ENCODE measurements at regions not wholly inside any gene's neighbourhood (a gene's known extent, or its start where the extent isn't known, plus 50 kb on each side); places are given as distances from the start of the nearest gene placed in this dataset.

- in situ Hi-C loops (cut with HindIII; ENCODE audit: extremely low pct_ligation_motif_present, low pct_unique_long_range_greater_than_20kb), result no loop called here
- TF ChIP-seq ASH2L (IDR thresholded peaks at IDR 0.05; ENCODE audit: insufficient read length, low read depth, low read length) (no peak), HMG20A (CRISPR knock-in tag; IDR thresholded peaks at IDR 0.05; ENCODE audit: borderline replicate concordance) (no peak), ZNF788 (CRISPR knock-in tag; IDR thresholded peaks at IDR 0.05; ENCODE audit: borderline replicate concordance) (no peak), NAIF1 (CRISPR knock-in tag; IDR thresholded peaks at IDR 0.05; ENCODE audit: borderline replicate concordance) (no peak), REL (CRISPR knock-in tag; conservative IDR thresholded peaks at IDR 0.05) (no peak), SKI (IDR thresholded peaks at IDR 0.05; ENCODE audit: partially characterized antibody) (no peak), MBD4 (IDR thresholded peaks at IDR 0.05; ENCODE audit: borderline replicate concordance, low read length) (no peak), ZXDC (CRISPR knock-in tag; IDR thresholded peaks at IDR 0.05) (no peak), ZNF543 (CRISPR knock-in tag; IDR thresholded peaks at IDR 0.05) (no peak), PHF8 (CRISPR knock-in tag; IDR thresholded peaks at IDR 0.05) (no peak), ZNF629 (CRISPR knock-in tag; conservative IDR thresholded peaks at IDR 0.05) (no peak), RBAK (CRISPR knock-in tag; IDR thresholded peaks at IDR 0.05) (no peak), RFXAP (CRISPR knock-in tag; IDR thresholded peaks at IDR 0.05; ENCODE audit: borderline replicate concordance) (no peak), CTCF (CRISPR knock-in tag; IDR thresholded peaks at IDR 0.05) (no peak)
- Histone ChIP-seq H3K27me3 (ENCODE audit: control insufficient read depth in 1 of 2, insufficient read depth in 2 of 2, low read length in 2 of 2) (0 out of 5 replicates have a peak, but pooled peaks cover 0 to 3% of the 10 kb centered on the region in 2 experiments), H3K27ac (ENCODE audit: extremely low read length, insufficient read depth, low read length) (no peak overlapping the region), H3K9me3 (ENCODE audit: low read length) (no peaks in the 10 kb centered on the region), H3K36me3 (replicated peaks in 1 of 2; ENCODE audit: control insufficient read depth in 1 of 2, insufficient read depth in 2 of 2, low read length in 2 of 2) (no peaks in the 10 kb centered on the region), H3K9ac (ENCODE audit: insufficient read depth, low read depth, low read length) (no peak overlapping the region), H3K79me2 (ENCODE audit: insufficient read depth, low read length) (no peaks in the 10 kb centered on the region), H4K20me1 (ENCODE audit: insufficient read depth, low read length) (no peaks in the 10 kb centered on the region), H3K4me3 (replicated peaks in 1 of 3; ENCODE audit: insufficient read depth in 1 of 3, low read depth in 2 of 3, low read length in 3 of 3) (no peak overlapping the region), H2AFZ (ENCODE audit: low read length) (no peak overlapping the region), H3K4me1 (ENCODE audit: insufficient read depth, low read length) (no peaks in the 10 kb centered on the region), H3K4me2 (ENCODE audit: low read depth, low read length) (no peak overlapping the region)
- intact Hi-C loops (cut with micrococcal nuclease; ENCODE audit: unreplicated experiment), result no loop called here
- POLR2A ChIA-PET, result no interaction called here
- no peak for FAIRE-seq
- CTCF ChIA-PET (ENCODE audit: low intra/inter-chr PET ratio, low total read pairs), result no interaction called here
- no peak for ATAC-seq
- BruUV-seq (replicated peaks), result no TSS peak
- no peak for DNase-seq (ENCODE audit: low spot score)
These were observed 158.8 kb downstream of the PPARGC1A start for GRCh38 chr4:23730998-23731397.

Data from HepG2 (cell line).